ENCODE measurements at regions not wholly inside any gene's neighbourhood (a gene's known extent, or its start where the extent isn't known, plus 50 kb on each side); places are given as distances from the start of the nearest gene placed in this dataset.

GRCh38 chr2:51707625-51708024 lies 675.7 kb upstream of the NRXN1 start:
- Histone ChIP-seq H3K27ac (no peak overlapping the region), H3K4me1 (no peaks in the 10 kb centered on the region), H3K9me3 (no peaks in the 10 kb centered on the region), H3K27me3 (no peaks in the 10 kb centered on the region), H3K36me3 (no peaks in the 10 kb centered on the region), H3K4me3 (no peak overlapping the region)
- intact Hi-C loops (cut with DNase I) = no loop called here
- ATAC-seq (no peak), DNase-seq (no peak)
- TF ChIP-seq, protein P1, sequence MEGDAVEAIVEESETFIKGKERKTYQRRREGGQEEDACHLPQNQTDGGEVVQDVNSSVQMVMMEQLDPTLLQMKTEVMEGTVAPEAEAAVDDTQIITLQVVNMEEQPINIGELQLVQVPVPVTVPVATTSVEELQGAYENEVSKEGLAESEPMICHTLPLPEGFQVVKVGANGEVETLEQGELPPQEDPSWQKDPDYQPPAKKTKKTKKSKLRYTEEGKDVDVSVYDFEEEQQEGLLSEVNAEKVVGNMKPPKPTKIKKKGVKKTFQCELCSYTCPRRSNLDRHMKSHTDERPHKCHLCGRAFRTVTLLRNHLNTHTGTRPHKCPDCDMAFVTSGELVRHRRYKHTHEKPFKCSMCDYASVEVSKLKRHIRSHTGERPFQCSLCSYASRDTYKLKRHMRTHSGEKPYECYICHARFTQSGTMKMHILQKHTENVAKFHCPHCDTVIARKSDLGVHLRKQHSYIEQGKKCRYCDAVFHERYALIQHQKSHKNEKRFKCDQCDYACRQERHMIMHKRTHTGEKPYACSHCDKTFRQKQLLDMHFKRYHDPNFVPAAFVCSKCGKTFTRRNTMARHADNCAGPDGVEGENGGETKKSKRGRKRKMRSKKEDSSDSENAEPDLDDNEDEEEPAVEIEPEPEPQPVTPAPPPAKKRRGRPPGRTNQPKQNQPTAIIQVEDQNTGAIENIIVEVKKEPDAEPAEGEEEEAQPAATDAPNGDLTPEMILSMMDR (IDR thresholded peaks at IDR 0.05) = no peak

GRCh38 chr2:51706220-51706619 lies 674.3 kb upstream of the NRXN1 start:
- ATAC-seq (no peak), DNase-seq (no peak)
- TF ChIP-seq, protein P1 (IDR thresholded peaks at IDR 0.05) = no peak
- Histone ChIP-seq H3K27me3 (no peaks in the 10 kb centered on the region), H3K4me3 (no peak overlapping the region), H3K9me3 (no peaks in the 10 kb centered on the region), H3K27ac (no peak overlapping the region), H3K4me1 (no peaks in the 10 kb centered on the region), H3K36me3 (no peaks in the 10 kb centered on the region)
- intact Hi-C loops (cut with DNase I) = no loop called here

DNA sequence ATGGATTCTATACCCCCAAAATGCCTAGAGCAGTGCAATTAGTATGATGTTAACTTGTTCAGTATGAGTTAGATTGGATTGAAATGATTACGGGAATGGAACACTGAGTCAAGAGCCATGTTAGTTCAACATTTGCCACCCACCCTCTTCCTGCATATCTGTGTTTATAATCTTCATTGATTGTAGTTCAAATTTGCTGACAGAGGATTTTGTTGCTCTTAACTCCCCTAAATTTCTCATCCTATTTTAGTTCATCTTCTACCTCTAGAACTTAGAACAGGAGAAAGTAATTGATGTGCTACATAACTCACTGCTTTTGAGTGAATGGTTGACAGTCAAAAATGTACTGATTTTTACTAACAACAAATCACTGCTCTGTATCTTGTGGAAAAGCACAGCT lies 673.5 kb upstream of the NRXN1 start:
- H3K4me3 ChIP-seq = no peak overlapping the region
- no peaks in the 10 kb centered on the region for H3K9me3 ChIP-seq
- H3K27ac ChIP-seq = no peak overlapping the region
- H3K27me3 ChIP-seq = no peaks in the 10 kb centered on the region
- H3K36me3 ChIP-seq = no peaks in the 10 kb centered on the region
- intact Hi-C loops (cut with DNase I) = no loop called here
- H3K4me1 ChIP-seq = no peaks in the 10 kb centered on the region
- no peak for ATAC-seq
- TF ChIP-seq, protein P1 (IDR thresholded peaks at IDR 0.05) = no peak
- DNase-seq = no peak

- intact Hi-C loops (cut with DNase I) = no loop called here
- DNase-seq = no peak
- TF ChIP-seq, protein P1 (IDR thresholded peaks at IDR 0.05) = no peak
- Histone ChIP-seq H3K27me3 (no peaks in the 10 kb centered on the region), H3K27ac (no peak overlapping the region), H3K9me3 (no peaks in the 10 kb centered on the region), H3K4me1 (no peaks in the 10 kb centered on the region), H3K4me3 (no peak overlapping the region), H3K36me3 (no peaks in the 10 kb centered on the region)
- no peak for ATAC-seq
Observed at GRCh38 chr2:51698021-51698420, 666.1 kb upstream of the NRXN1 start.

DNA sequence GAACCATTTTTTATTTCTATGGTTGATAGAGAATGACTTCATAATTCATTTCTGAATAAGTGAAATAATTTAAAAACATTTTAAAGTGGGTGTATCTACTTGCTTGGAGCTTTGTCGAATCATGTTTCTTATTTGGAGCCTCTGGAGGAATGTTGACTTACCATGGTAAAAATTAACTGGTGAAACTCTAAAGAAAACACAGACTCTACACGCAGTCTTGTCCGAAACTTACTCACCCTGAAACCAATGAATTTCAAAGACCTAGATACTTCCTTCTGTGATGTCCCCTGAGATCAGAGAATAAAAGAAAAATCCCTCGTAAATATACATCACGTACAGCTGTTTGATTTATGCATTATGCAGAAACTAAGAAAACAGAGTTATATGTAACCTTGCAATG lies 665.2 kb upstream of the NRXN1 start:
- DNase-seq = no peak
- H3K4me3 ChIP-seq = no peak overlapping the region
- intact Hi-C loops (cut with DNase I) = no loop called here
- H3K27me3 ChIP-seq = no peaks in the 10 kb centered on the region
- H3K4me1 ChIP-seq = no peaks in the 10 kb centered on the region
- TF ChIP-seq, protein P1 (IDR thresholded peaks at IDR 0.05) = no peak
- no peak for ATAC-seq
- H3K9me3 ChIP-seq = no peaks in the 10 kb centered on the region
- H3K27ac ChIP-seq = no peak overlapping the region
- H3K36me3 ChIP-seq = no peaks in the 10 kb centered on the region
